ENCODE measurements at regions not wholly inside any gene's neighbourhood (a gene's known extent, or its start where the extent isn't known, plus 50 kb on each side); places are given as distances from the start of the nearest gene placed in this dataset.
"Not testable (repeated sequence)": the region's sequence is repeated elsewhere in the genome, so short reads cannot be mapped to it uniquely, and the experiment has no call there.

- no peak overlapping the region for H3K27ac Mint-ChIP-seq
- CTCF ChIA-PET: no interaction called here
Measured at GRCh38 chr9:102479191-102479590, 515.9 kb upstream of the CYLC2 start.

GRCh38 chr9:102474357-102474756 lies 520.8 kb upstream of the CYLC2 start:
- no peak overlapping the region for H3K4me3 Mint-ChIP-seq
- CTCF ChIA-PET: no interaction called here
- peaks cover 5% of the 10 kb centered on the region for H3K9me3 Mint-ChIP-seq
- intact Hi-C loops (cut with micrococcal nuclease): no loop called here
- no peaks in the 10 kb centered on the region for H3K4me1 Mint-ChIP-seq (ENCODE audit: low read depth)
- H3K36me3 Mint-ChIP-seq: no peaks in the 10 kb centered on the region
- no peaks in the 10 kb centered on the region for H3K27me3 Mint-ChIP-seq
- POLR2A ChIA-PET: no interaction called here
- no peak overlapping the region for H3K27ac Mint-ChIP-seq
- no peak for DNase-seq

More at GRCh38 chr9:102479191-102479590, 515.9 kb upstream of the CYLC2 start:
- Mint-ChIP-seq H3K4me3 (no peak overlapping the region), H3K36me3 (no peaks in the 10 kb centered on the region), H3K9me3 (peaks cover 2% of the 10 kb centered on the region), H3K27me3 (no peaks in the 10 kb centered on the region), H3K4me1 (ENCODE audit: low read depth) (no peaks in the 10 kb centered on the region)
- POLR2A ChIA-PET: no interaction called here
- DNase-seq: no peak
- intact Hi-C loops (cut with micrococcal nuclease): no loop called here

DNA sequence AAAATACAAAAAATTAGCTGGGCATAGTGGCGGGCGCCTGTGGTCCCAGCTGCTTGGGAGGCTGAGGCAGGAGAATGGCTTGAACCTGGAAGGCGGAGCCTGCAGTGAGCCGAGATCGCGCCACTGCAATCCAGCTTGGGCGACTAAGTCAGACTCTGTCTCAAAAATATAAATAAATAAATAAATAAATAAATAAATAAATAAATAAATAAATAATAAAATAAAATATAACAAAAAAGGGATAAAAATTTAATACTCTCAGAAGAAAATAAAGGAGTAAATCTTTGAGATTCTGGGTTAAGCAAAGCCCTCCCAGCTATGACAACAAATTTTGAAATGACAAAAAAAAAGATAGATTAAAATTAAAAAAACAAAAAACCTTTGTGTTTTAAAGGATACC lies 525.7 kb upstream of the CYLC2 start:
- H3K9me3 Mint-ChIP-seq; intact Hi-C loops (cut with micrococcal nuclease); H3K4me3 Mint-ChIP-seq; DNase-seq; CTCF ChIA-PET; H3K4me1 Mint-ChIP-seq (ENCODE audit: low read depth); POLR2A ChIA-PET; H3K36me3 Mint-ChIP-seq; H3K27me3 Mint-ChIP-seq; H3K27ac Mint-ChIP-seq: not testable (repeated sequence)

- Mint-ChIP-seq H3K27ac (no peak overlapping the region), H3K27me3 (no peaks in the 10 kb centered on the region), H3K4me3 (no peak overlapping the region), H3K9me3 (peaks cover 8% of the 10 kb centered on the region), H3K36me3 (no peaks in the 10 kb centered on the region), H3K4me1 (ENCODE audit: low read depth) (no peaks in the 10 kb centered on the region)
- POLR2A ChIA-PET: no interaction called here
- CTCF ChIA-PET: no interaction called here
- DNase-seq: no peak
- intact Hi-C loops (cut with micrococcal nuclease): no loop called here
Measured at GRCh38 chr9:102461156-102461819, 533.8 kb upstream of the CYLC2 start.

- ChIA-PET POLR2A (no interaction called here), CTCF (no interaction called here)
- H3K27me3 Mint-ChIP-seq: no peaks in the 10 kb centered on the region
- no peak overlapping the region for H3K4me3 Mint-ChIP-seq
- no peaks in the 10 kb centered on the region for H3K4me1 Mint-ChIP-seq (ENCODE audit: low read depth)
- intact Hi-C loops (cut with micrococcal nuclease): no loop called here
- DNase-seq: no peak
- H3K36me3 Mint-ChIP-seq: no peaks in the 10 kb centered on the region
- no peak overlapping the region for H3K27ac Mint-ChIP-seq
- H3K9me3 Mint-ChIP-seq: peaks cover 8% of the 10 kb centered on the region
Measured at GRCh38 chr9:102459828-102460227, 535.3 kb upstream of the CYLC2 start.

DNA sequence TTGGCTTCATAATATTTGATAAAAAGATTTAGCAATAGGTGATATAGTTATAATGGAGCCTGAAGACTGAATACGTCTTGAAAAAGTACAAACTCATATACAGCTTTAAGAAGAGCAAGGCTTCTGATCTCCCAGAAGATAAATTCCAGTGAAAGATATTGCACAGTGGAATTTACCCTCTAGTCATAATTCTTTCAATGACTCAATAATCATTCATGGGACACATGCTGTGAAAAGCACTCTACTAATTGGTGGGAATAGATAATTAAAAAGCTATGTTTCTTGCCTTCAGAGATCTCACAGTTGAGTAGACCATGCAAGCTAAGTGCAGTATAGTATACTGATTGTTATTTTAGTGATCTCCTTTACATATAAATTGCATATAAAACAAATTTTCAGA lies 538.6 kb upstream of the CYLC2 start:
- no peaks in the 10 kb centered on the region for H3K36me3 Mint-ChIP-seq
- ChIA-PET CTCF (no interaction called here), POLR2A (no interaction called here)
- intact Hi-C loops (cut with micrococcal nuclease): no loop called here
- DNase-seq: no peak
- no peaks in the 10 kb centered on the region for H3K27me3 Mint-ChIP-seq
- no peaks in the 10 kb centered on the region for H3K4me1 Mint-ChIP-seq (ENCODE audit: low read depth)
- H3K27ac Mint-ChIP-seq: no peak overlapping the region
- peaks cover 11% of the 10 kb centered on the region for H3K9me3 Mint-ChIP-seq
- no peak overlapping the region for H3K4me3 Mint-ChIP-seq

GRCh38 chr9:102445906-102446305 lies 549.2 kb upstream of the CYLC2 start:
- H3K27me3 Mint-ChIP-seq: no peaks in the 10 kb centered on the region
- CTCF ChIA-PET: no interaction called here

DNA sequence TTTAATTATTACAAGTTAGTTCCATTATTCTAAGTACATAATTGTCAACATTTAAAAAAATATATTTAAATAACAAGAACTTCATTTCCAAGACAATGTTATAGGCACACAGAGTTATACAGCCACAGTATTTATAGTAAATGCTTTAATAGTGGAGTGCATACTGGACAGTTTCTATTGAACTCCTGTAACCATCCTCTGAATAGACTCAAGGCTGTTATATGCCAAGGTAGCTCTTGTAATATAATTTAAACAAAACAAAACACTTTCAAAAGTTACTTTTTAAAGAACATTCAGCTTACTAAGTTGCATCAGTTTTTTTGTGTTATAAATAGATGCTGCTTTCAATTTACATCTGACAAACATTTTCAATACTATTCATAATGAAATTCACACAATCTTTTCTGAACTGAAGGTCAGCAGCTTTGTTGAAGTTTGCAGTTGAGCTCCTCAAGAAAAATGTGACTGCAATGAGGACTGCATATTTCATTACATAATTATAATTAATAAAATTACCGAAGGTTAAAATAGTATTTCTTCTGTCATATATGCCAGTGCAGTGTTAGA lies 549.9 kb upstream of the CYLC2 start:
- H3K9me3 Mint-ChIP-seq: peaks cover 6% of the 10 kb centered on the region
- POLR2A ChIA-PET: no interaction called here
- no peak overlapping the region for H3K4me3 Mint-ChIP-seq
- H3K36me3 Mint-ChIP-seq: no peaks in the 10 kb centered on the region
- H3K27ac Mint-ChIP-seq: no peak overlapping the region
- no peaks in the 10 kb centered on the region for H3K27me3 Mint-ChIP-seq
- CTCF ChIA-PET: no interaction called here
- no peak for DNase-seq
- intact Hi-C loops (cut with micrococcal nuclease): no loop called here
- H3K4me1 Mint-ChIP-seq (ENCODE audit: low read depth): no peaks in the 10 kb centered on the region

More at GRCh38 chr9:102445906-102446305, 549.2 kb upstream of the CYLC2 start:
- H3K27ac Mint-ChIP-seq: no peak overlapping the region
- no peaks in the 10 kb centered on the region for H3K4me1 Mint-ChIP-seq (ENCODE audit: low read depth)
- intact Hi-C loops (cut with micrococcal nuclease): no loop called here
- H3K4me3 Mint-ChIP-seq: no peak overlapping the region
- H3K36me3 Mint-ChIP-seq: no peaks in the 10 kb centered on the region
- peaks cover 6% of the 10 kb centered on the region for H3K9me3 Mint-ChIP-seq
- POLR2A ChIA-PET: no interaction called here
- no peak for DNase-seq

- H3K4me3 Mint-ChIP-seq: no peak overlapping the region
- H3K27ac Mint-ChIP-seq: no peak overlapping the region
- H3K27me3 Mint-ChIP-seq: no peaks in the 10 kb centered on the region
- no peak for DNase-seq
- ChIA-PET POLR2A (no interaction called here), CTCF (no interaction called here)
- no peaks in the 10 kb centered on the region for H3K4me1 Mint-ChIP-seq (ENCODE audit: low read depth)
- H3K9me3 Mint-ChIP-seq: peaks cover 6% of the 10 kb centered on the region
- H3K36me3 Mint-ChIP-seq: no peaks in the 10 kb centered on the region
- intact Hi-C loops (cut with micrococcal nuclease): no loop called here
Measured at GRCh38 chr9:102439583-102439982, 555.5 kb upstream of the CYLC2 start.

DNA sequence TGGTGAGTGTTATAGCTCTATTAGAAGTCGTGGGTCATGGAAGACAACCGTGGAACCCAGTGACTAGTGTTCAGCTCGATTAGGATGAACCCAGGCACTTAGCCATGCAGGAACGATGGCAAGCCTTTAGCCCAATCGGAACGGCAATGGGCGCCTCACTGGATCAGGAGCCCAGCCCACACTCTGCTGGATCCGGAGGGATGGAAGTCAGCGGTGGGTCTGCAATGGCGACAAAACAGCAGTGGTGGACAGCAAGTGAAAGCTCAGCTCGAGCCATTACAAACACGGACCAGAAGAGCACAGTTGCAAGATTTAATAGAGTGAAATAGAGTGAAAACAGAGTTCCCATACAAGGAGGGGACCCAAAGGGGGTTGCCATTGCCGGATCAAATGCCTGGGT lies 558.5 kb upstream of the CYLC2 start:
- CTCF ChIA-PET; POLR2A ChIA-PET; DNase-seq; H3K27ac Mint-ChIP-seq; intact Hi-C loops (cut with micrococcal nuclease); H3K9me3 Mint-ChIP-seq; H3K27me3 Mint-ChIP-seq; H3K4me3 Mint-ChIP-seq; H3K4me1 Mint-ChIP-seq (ENCODE audit: low read depth); H3K36me3 Mint-ChIP-seq: not testable (repeated sequence)

DNA sequence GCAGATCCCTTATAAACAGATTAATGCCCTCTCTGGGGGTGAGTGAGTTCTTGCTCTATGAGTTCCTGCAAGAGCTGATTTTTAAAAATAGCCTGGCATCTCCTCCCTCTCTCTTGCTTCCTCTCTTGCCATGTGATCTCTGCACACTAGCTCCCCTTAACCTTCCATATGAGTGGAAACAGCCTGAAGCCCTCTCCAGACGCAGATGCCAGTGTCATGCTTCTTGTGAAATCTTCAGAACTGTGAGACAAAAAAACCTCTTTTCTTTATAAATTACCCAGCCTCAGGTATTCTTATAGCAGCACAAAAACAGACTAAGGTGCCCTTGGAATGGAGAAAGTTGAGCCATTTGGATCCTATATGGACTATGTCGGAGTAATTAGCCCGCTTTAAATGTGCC lies 559.7 kb upstream of the CYLC2 start:
- intact Hi-C loops (cut with micrococcal nuclease): no loop called here
- H3K27ac Mint-ChIP-seq: no peak overlapping the region
- ChIA-PET POLR2A (no interaction called here), CTCF (no interaction called here)
- DNase-seq: no peak
- no peak overlapping the region for H3K4me3 Mint-ChIP-seq
- no peaks in the 10 kb centered on the region for H3K36me3 Mint-ChIP-seq
- H3K4me1 Mint-ChIP-seq (ENCODE audit: low read depth): no peaks in the 10 kb centered on the region
- H3K27me3 Mint-ChIP-seq: no peaks in the 10 kb centered on the region
- H3K9me3 Mint-ChIP-seq: peaks cover 6% of the 10 kb centered on the region

- Mint-ChIP-seq H3K27ac (no peak overlapping the region), H3K4me3 (no peak overlapping the region), H3K9me3 (peaks cover 8% of the 10 kb centered on the region), H3K4me1 (ENCODE audit: low read depth) (no peaks in the 10 kb centered on the region), H3K27me3 (no peaks in the 10 kb centered on the region), H3K36me3 (no peaks in the 10 kb centered on the region)
- ChIA-PET CTCF (no interaction called here), POLR2A (no interaction called here)
- intact Hi-C loops (cut with micrococcal nuclease): no loop called here
- DNase-seq: no peak
Measured at GRCh38 chr9:102434545-102434944, 560.6 kb upstream of the CYLC2 start.

- Mint-ChIP-seq H3K4me1 (ENCODE audit: low read depth) (no peaks in the 10 kb centered on the region), H3K9me3 (peaks cover 2% of the 10 kb centered on the region), H3K27me3 (no peaks in the 10 kb centered on the region), H3K27ac (no peak overlapping the region), H3K4me3 (no peak overlapping the region), H3K36me3 (no peaks in the 10 kb centered on the region)
- CTCF ChIA-PET: no interaction called here
- POLR2A ChIA-PET: no interaction called here
- no peak for DNase-seq
- intact Hi-C loops (cut with micrococcal nuclease): no loop called here
Measured at GRCh38 chr9:102428305-102428704, 566.8 kb upstream of the CYLC2 start.
